Memory B cell (primary cell): ENCODE measurements at regions not wholly inside any gene's neighbourhood (a gene's known extent, or its start where the extent isn't known, plus 50 kb on each side); places are given as distances from the start of the nearest gene placed in this dataset.
A peak's percentile ranks its signal among the peaks of the same experiment; 100 is the strongest.
"Not testable (repeated sequence)": the region's sequence is repeated elsewhere in the genome, so short reads cannot be mapped to it uniquely, and the experiment has no call there.

ENCODE experiments used
- ATAC-seq: fragments of 150-1000 bp; cut with Tn5 transposase; 2 replicates; pipeline ENCODE4 v1.10.0; 2021; ENCODE audit warnings: low read depth, mild to moderate bottlenecking, moderate library complexity
- DNase-seq, 2 donors: peaks; one replicate each; pipeline ENCODE4 v3.0.0; 2022; ENCODE audit warnings: low spot score in 2 of 2
- H3K27ac Mint-ChIP-seq: one replicate; pipeline ENCODE4 v1.8.0; 2022; ENCODE audit warnings: mild to moderate bottlenecking, moderate library complexity, mixed read lengths
- H3K27me3 Mint-ChIP-seq: one replicate; pipeline ENCODE4 v1.8.0; 2022; ENCODE audit warnings: mixed read lengths
- H3K36me3 Mint-ChIP-seq: one replicate; pipeline ENCODE4 v1.8.0; 2022; ENCODE audit warnings: mild to moderate bottlenecking, mixed read lengths
- H3K4me1 Mint-ChIP-seq: one replicate; pipeline ENCODE4 v1.8.0; 2022; ENCODE audit warnings: mixed read lengths
- H3K4me3 Mint-ChIP-seq: one replicate; pipeline ENCODE4 v1.8.0; 2022; ENCODE audit warnings: mild to moderate bottlenecking, moderate library complexity, mixed read lengths
- H3K9me3 Mint-ChIP-seq: one replicate; pipeline ENCODE4 v1.8.0; 2022; ENCODE audit warnings: mixed read lengths

DNA sequence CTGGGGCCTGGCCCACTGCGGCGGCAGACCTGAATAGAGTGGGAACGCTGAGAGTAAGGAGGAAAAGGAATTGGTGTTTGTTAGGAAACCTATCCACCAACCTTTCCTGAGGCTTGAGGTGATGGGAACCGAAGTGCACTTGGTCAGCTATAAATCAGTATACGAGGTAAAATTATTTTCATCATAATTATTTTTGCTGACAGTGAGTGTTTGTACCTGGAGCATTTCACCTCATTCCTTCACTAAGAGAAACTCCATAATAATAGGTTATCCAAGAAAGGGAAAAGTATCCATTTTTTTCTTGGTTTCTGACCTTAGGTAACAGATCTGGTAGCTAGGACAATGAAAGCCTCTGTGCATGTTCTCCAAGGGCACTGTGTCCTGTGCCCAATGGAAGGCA is 138.6 kb upstream of the RGPD4 start:
- no peaks in the 10 kb centered on the region for H3K27me3 Mint-ChIP-seq
- H3K27ac Mint-ChIP-seq, result no peak overlapping the region
- no peaks in the 10 kb centered on the region for H3K36me3 Mint-ChIP-seq
- no peak for ATAC-seq
- no peaks in the 10 kb centered on the region for H3K4me1 Mint-ChIP-seq
- DNase-seq, result no peak
- H3K4me3 Mint-ChIP-seq, result no peak overlapping the region
- H3K9me3 Mint-ChIP-seq, result no peaks in the 10 kb centered on the region

DNA sequence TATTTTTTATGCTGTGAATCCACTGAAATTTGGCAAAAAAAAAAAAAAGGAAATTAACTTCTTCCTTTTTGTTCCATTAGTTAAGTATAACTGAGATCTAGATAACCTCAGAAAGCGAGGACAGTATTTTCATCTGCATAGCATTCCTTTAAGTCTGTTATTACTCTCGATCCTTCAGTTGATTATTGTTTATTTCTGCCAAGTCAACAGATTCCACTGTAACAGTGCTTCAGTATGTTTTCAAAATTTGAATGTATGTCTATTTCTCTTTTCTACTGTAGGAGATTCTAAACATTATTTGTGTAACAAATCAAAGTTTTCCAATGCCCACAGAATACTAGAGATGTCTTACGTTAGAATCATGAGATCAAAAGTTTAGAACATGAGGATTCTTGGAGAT is 133.1 kb upstream of the RGPD4 start:
- Mint-ChIP-seq H3K4me1 (no peaks in the 10 kb centered on the region), H3K9me3 (no peaks in the 10 kb centered on the region), H3K36me3 (no peaks in the 10 kb centered on the region), H3K4me3 (no peak overlapping the region), H3K27me3 (no peaks in the 10 kb centered on the region), H3K27ac (no peak overlapping the region)
- ATAC-seq, result no peak
- DNase-seq, result no peak

DNA sequence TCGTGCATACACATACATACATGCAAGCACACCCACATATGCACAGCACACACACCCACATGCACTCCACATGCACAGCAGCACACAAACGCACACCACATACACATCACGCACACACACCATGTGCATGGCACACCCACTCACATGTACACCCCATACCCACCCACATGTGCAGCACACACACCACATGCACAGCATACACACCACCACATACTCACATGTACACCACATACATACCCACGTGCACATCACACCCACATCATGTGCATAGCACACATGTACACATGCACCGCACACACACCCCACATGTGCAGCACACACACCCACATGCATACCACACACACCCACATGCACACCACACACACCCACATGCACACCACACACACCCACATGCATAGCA is 132.0 kb upstream of the RGPD4 start:
- H3K36me3 Mint-ChIP-seq, result no peaks in the 10 kb centered on the region
- DNase-seq (no peak), ATAC-seq (no peak)
- no peak overlapping the region for H3K4me3 Mint-ChIP-seq
- no peaks in the 10 kb centered on the region for H3K9me3 Mint-ChIP-seq
- no peaks in the 10 kb centered on the region for H3K4me1 Mint-ChIP-seq
- H3K27ac Mint-ChIP-seq, result no peak overlapping the region
- peaks cover 2% of the 10 kb centered on the region for H3K27me3 Mint-ChIP-seq

DNA sequence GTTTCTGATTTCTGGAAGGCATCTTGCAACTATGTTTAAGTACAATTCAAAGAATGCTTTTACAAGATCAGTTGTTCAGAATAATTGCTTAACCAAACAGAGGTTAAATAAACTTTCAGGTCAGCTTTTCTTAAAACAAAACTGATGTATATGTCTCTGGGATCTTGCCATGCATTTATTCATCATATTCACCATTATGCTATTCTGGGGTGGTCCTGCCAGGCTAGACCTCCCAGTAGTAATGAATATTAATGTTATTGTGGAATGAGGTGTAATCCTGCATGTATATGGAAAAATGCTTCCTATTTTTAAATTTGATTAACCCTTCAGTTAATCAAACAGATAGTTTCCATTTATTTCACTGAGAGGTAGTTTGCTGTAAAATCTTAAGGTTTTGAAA is 129.3 kb upstream of the RGPD4 start:
- DNase-seq, result no peak
- Mint-ChIP-seq H3K36me3 (no peaks in the 10 kb centered on the region), H3K27ac (no peak overlapping the region), H3K9me3 (no peaks in the 10 kb centered on the region), H3K27me3 (peaks cover 2% of the 10 kb centered on the region), H3K4me1 (no peaks in the 10 kb centered on the region), H3K4me3 (no peak overlapping the region)
- ATAC-seq, result no peak

DNA sequence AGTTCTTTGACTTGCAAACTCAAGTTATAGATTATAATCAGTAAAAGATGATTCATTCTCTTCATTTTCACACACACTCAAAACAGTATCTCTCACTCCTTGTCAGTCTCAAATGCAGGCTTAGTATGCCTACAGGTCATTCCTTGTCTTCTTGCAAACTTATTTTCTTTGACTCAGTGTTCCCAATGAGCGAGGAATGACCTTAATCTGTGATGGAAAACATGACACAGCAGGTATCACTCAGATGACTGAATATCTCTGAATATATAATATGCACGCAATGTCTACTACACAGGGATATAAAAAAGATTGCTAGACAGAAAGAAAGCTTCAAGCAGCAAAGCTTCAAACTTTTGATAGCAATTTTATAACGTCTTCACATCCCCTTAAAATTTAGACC is 127.8 kb upstream of the RGPD4 start:
- Mint-ChIP-seq H3K27me3 (peaks cover 2% of the 10 kb centered on the region), H3K4me1 (no peaks in the 10 kb centered on the region), H3K9me3 (no peaks in the 10 kb centered on the region), H3K27ac (no peak overlapping the region), H3K36me3 (no peaks in the 10 kb centered on the region), H3K4me3 (no peak overlapping the region)
- DNase-seq, result no peak
- no peak for ATAC-seq

DNA sequence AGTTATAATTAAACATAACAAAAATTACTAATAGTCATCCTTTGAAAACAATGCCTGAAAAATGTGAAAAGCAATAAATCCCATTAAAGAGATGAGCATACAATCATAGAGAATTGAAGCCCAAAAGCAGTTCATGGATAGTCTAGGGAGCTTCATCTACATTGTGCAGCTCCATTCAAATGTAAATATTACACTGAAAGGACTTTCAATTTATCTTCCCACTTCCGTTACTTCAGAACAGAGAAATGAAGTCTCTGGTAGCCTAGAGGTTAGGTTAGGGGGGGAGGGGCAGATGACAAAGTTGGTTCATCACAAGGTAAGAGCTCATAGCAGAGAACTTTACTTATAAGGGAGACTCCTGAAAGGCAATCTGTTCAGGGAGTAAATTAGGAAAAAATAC is 126.6 kb upstream of the RGPD4 start:
- no peaks in the 10 kb centered on the region for H3K9me3 Mint-ChIP-seq
- no peak overlapping the region for H3K4me3 Mint-ChIP-seq
- ATAC-seq (no peak), DNase-seq (no peak)
- H3K36me3 Mint-ChIP-seq, result no peaks in the 10 kb centered on the region
- H3K27ac Mint-ChIP-seq, result no peak overlapping the region
- H3K4me1 Mint-ChIP-seq, result no peaks in the 10 kb centered on the region
- H3K27me3 Mint-ChIP-seq, result peaks cover 2% of the 10 kb centered on the region

DNA sequence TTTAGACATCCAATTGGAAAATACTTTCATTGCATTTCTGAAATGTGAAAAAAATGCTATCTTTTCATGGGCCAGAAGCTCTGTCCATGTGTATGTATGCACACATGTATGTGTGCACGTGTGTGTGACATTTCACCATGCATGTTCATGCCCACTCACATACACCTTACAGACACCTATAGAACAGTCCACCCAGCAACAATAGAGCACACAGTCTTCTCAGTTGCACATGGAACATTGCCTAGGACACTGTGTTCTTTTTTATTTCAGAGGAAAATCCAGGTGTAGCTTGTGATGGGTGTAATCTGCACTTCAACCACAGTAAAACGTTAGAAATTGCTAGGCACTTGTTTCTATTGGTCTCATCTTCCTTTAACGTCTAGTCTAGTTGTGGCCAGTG is 114.8 kb upstream of the RGPD4 start:
- Mint-ChIP-seq H3K4me1 (peaks cover 4% of the 10 kb centered on the region), H3K4me3 (no peak overlapping the region), H3K27me3 (no peaks in the 10 kb centered on the region), H3K9me3 (peaks cover 5% of the 10 kb centered on the region), H3K27ac (no peak overlapping the region), H3K36me3 (no peaks in the 10 kb centered on the region)
- DNase-seq, result no peak
- no peak for ATAC-seq

DNA sequence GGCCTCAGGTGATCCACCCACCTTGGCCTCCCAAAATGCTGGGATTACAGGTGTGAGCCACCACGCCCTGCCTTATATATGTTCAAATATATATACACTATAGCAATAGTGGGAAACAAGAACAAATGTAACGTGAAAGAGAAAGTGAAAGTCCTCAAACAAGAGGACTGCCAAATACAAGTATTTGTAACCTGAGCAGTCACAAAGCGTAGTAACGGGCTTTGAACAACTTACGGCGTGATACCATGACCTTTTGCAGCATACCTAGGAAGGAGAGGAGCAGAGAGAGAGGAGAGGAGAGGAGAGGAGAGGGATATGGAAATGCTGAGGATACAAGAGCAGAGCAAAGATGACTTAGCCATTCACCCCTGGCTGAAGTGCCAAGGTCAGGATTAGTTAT is 113.8 kb upstream of the RGPD4 start:
- ATAC-seq (no peak), DNase-seq (no peak)

DNA sequence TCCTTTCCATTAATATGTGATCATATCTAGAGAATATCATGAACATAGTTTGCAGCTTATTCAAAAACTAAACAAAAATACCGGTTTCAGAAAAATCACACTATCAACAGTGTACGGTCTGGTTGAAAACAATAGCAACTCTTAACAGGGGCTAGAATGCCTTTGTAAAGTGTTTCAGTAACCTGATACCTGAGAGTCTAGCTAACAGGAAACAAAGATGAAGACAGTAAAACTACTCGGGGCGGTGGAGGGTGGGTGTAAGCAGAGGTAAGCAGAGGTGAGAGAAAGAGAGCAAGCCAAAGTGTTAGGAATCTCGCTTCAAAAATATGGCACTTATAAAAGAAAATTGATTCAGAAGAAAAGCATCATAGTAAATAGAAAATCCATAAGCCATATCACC is 109.0 kb upstream of the RGPD4 start:
- no peak overlapping the region for H3K27ac Mint-ChIP-seq
- no peak overlapping the region for H3K4me3 Mint-ChIP-seq
- DNase-seq, result no peak
- no peak for ATAC-seq
- H3K4me1 Mint-ChIP-seq, result peaks cover 4% of the 10 kb centered on the region
- H3K27me3 Mint-ChIP-seq, result no peaks in the 10 kb centered on the region
- peaks cover 3% of the 10 kb centered on the region for H3K9me3 Mint-ChIP-seq
- H3K36me3 Mint-ChIP-seq, result no peaks in the 10 kb centered on the region

More for the DNA sequence above, 113.8 kb upstream of the RGPD4 start:
- peaks cover 5% of the 10 kb centered on the region for H3K9me3 Mint-ChIP-seq
- no peak overlapping the region for H3K27ac Mint-ChIP-seq
- no peaks in the 10 kb centered on the region for H3K27me3 Mint-ChIP-seq
- H3K4me1 Mint-ChIP-seq, result peaks cover 4% of the 10 kb centered on the region
- no peaks in the 10 kb centered on the region for H3K36me3 Mint-ChIP-seq
- H3K4me3 Mint-ChIP-seq, result peak overlapping the region; percentile 54

DNA sequence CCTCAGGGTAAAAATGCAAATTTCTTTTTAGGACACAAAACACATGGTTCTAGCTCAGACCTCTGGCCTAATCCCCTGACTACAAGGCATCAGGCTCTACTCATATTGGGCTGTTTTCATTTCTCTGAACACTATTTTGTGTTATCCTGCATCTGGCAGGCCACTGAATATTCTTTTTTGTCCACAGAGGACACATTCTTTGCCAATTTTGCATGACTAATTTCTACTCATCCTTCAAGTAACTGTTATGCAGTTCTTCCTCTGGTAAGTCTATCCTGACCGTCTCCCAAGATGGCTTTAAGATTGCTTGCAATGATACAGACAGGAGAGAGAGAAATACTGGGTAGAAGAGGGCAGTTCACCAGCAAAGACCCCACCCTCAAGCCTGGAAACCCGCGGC is 107.6 kb upstream of the RGPD4 start:
- ATAC-seq (no peak), DNase-seq (no peak)
- no peak overlapping the region for H3K27ac Mint-ChIP-seq
- no peaks in the 10 kb centered on the region for H3K36me3 Mint-ChIP-seq
- peaks cover 4% of the 10 kb centered on the region for H3K9me3 Mint-ChIP-seq
- H3K4me3 Mint-ChIP-seq, result no peak overlapping the region
- no peaks in the 10 kb centered on the region for H3K27me3 Mint-ChIP-seq
- no peaks in the 10 kb centered on the region for H3K4me1 Mint-ChIP-seq

DNA sequence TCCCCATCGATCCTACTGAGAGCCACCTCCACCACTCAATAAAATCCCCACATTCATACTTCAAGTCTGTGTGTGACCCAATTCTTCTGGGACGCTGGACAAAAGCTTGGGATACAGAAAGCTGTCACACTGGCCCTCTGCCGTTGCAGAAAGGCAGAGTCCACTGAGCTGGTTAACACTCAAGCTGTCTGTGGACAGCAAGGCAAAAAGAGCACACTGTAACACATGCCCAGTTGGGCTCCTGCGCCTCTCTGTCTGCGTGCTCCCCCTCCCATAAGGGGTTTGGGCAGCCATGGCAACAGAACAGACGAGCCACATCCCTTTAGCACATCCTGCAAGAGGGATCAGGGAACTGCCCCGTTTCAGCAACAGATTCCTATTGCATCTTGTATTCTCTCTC is 106.9 kb upstream of the RGPD4 start:
- peaks cover 4% of the 10 kb centered on the region for H3K9me3 Mint-ChIP-seq
- no peak for ATAC-seq

DNA sequence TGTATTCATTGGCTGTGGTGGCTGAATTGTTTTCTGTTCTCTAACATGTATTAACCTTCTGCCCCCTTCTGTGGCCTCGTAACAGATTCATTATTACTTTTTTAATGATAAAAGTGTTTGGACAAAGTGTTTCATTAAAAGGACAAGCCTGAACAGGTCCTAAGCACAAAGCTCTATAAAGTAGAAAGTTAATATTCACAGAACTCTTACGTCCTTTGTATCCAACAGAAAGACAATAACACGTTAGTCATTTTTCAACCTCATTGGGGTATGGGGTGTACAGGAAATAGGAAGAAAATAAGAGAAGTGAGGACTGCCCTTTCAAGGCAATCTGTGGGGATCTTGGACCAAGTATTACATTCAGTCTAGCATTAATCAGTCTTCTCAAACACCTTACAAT is 105.5 kb upstream of the RGPD4 start:
- H3K36me3 Mint-ChIP-seq, result no peaks in the 10 kb centered on the region
- DNase-seq (no peak), ATAC-seq (no peak)
- H3K4me3 Mint-ChIP-seq, result no peak overlapping the region
- no peak overlapping the region for H3K27ac Mint-ChIP-seq
- peaks cover 5% of the 10 kb centered on the region for H3K9me3 Mint-ChIP-seq
- H3K27me3 Mint-ChIP-seq, result no peaks in the 10 kb centered on the region
- H3K4me1 Mint-ChIP-seq, result no peaks in the 10 kb centered on the region

More for the DNA sequence above, 106.9 kb upstream of the RGPD4 start:
- H3K4me3 Mint-ChIP-seq, result no peak overlapping the region
- no peaks in the 10 kb centered on the region for H3K4me1 Mint-ChIP-seq
- no peak overlapping the region for H3K27ac Mint-ChIP-seq
- no peak for DNase-seq
- H3K36me3 Mint-ChIP-seq, result no peaks in the 10 kb centered on the region
- H3K27me3 Mint-ChIP-seq, result no peaks in the 10 kb centered on the region

DNA sequence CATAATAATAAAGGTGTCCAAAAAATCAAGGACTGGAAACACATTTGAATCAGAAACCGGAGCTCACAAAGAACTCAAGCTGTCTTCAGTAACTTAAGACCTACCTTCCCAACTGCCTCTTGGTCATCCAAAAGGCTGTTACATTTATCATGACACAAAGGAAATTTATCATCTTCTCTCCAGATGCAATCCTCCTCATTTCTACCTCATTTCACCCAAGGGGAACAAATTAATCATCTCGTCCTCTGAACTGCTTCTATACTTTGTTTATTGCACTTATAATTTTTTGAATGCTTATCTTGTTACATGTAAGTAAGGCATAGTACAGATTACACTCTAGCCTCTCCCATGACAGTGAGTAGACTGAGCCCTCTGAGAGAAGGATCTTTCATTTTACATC is 105.1 kb upstream of the RGPD4 start:
- no peak overlapping the region for H3K4me3 Mint-ChIP-seq

DNA sequence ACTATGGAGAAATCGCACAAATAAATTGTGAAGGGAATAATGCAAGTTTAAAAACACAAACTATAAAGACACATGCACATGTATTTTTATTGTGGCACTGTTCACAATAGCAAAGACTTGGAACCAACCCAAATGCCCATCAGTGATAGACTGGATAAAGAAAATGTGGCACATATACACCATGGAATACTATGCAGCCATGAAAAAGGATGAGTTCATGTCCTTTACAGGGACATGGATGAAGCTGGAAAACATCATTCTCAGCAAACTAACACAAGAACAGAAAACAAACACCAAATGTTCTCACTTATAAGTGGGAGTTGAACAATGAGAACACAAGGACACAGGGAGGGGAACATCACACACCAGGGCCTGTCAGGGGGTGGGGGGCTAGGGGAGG is 100.9 kb upstream of the RGPD4 start:
- H3K4me1 Mint-ChIP-seq, H3K27me3 Mint-ChIP-seq, H3K9me3 Mint-ChIP-seq, ATAC-seq, DNase-seq, H3K4me3 Mint-ChIP-seq, H3K27ac Mint-ChIP-seq, H3K36me3 Mint-ChIP-seq: not testable (repeated sequence)

More for the DNA sequence above, 105.1 kb upstream of the RGPD4 start:
- peaks cover 5% of the 10 kb centered on the region for H3K9me3 Mint-ChIP-seq
- no peaks in the 10 kb centered on the region for H3K27me3 Mint-ChIP-seq
- H3K27ac Mint-ChIP-seq, result no peak overlapping the region
- DNase-seq (no peak), ATAC-seq (no peak)
- no peaks in the 10 kb centered on the region for H3K4me1 Mint-ChIP-seq
- H3K36me3 Mint-ChIP-seq, result no peaks in the 10 kb centered on the region

DNA sequence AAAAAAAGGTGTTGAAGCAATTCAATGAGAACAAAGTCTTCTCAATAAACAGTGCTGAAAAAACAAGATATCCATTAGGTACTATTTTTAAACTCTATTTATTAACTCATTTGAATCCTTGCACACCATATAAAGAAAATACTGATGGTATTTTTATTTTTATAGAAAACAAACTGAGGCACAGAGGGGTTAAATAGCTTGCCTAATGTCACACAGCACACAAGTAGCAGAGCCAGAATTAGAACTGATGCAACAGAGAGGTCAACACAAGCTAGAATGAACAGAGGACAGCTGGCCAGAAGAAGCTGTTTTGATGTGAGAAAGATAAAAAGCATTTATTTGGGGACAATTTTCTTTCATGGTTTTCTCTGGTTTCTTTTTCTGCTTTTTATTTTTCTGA is 99.4 kb upstream of the RGPD4 start:
- no peak overlapping the region for H3K4me3 Mint-ChIP-seq
- no peak overlapping the region for H3K27ac Mint-ChIP-seq
- no peak for ATAC-seq
- H3K4me1 Mint-ChIP-seq, result no peaks in the 10 kb centered on the region
- no peak for DNase-seq
- no peaks in the 10 kb centered on the region for H3K36me3 Mint-ChIP-seq
- H3K9me3 Mint-ChIP-seq, result peaks cover 3% of the 10 kb centered on the region
- H3K27me3 Mint-ChIP-seq, result no peaks in the 10 kb centered on the region

DNA sequence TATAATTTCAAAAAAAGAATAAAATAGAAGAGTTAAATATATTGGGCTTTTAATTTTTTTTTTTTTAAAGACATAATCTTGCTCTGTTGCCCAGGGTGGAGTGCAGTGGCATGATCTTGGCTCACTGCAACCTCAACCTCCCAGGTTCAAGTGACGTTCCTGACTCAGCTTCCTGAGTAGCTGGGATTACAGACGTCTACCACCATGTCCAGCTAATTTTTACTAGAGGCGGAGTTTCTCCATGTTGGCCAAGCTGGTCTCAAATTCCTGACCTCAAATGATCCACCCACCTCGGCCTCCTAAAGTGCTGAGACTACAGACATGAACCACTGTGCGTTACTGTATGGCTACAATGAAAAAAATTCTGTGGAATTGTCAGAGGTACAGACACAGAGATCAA is 98.1 kb upstream of the RGPD4 start:
- no peak for DNase-seq
- ATAC-seq, result no peak
- H3K9me3 Mint-ChIP-seq, result peaks cover 2% of the 10 kb centered on the region
- H3K27ac Mint-ChIP-seq, result no peak overlapping the region
- H3K4me1 Mint-ChIP-seq, result no peaks in the 10 kb centered on the region
- no peaks in the 10 kb centered on the region for H3K27me3 Mint-ChIP-seq
- no peaks in the 10 kb centered on the region for H3K36me3 Mint-ChIP-seq
- no peak overlapping the region for H3K4me3 Mint-ChIP-seq
